Testis (tissue), 2 donors: ENCODE measurements at regions not wholly inside any gene's neighbourhood (a gene's known extent, or its start where the extent isn't known, plus 50 kb on each side); places are given as distances from the start of the nearest gene placed in this dataset.

Source experiments
- POLR2A ChIP-seq: fragments of 450-650 bp; IDR thresholded peaks from one replicate; pipeline ENCODE4 v1.6.1; 2017; ENCODE audit warnings: antibody characterized with exemption, mild to moderate bottlenecking, moderate library complexity
- TF ChIP-seq, protein P1 (sequence below), 3 experiments: fragments of 450-650 bp in 2 of 3; fragments of 200-600 bp in 1 of 3; sonication (generic) in 1 of 3; IDR thresholded peaks; one replicate each; pipeline ENCODE4 v1.5.1; 2016 to 2019; ENCODE audit warnings: antibody characterized with exemption in 3 of 3, mild to moderate bottlenecking in 2 of 3, moderate library complexity in 1 of 3

DNA sequence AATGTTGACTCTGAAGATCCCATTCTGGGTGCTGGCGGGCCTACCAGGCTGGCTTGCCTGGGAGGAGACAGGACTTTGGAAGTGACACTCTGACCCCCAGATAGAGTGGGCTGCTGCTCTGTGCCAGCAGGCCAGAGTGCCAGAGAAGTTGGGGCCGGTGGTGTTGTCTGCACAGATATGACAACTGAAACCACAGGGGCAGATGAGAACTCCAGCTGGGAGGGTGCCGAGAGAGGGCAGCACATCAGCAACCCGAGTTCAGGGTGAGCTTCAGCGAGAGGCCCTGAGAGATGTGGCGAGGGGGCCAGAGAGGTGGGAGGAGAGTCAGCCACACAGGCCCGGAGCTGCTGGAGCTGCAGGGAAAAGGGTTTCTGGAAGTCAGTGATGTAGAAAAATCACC lies 193.2 kb upstream of the MGMT start:
- TF ChIP-seq, protein P1, sequence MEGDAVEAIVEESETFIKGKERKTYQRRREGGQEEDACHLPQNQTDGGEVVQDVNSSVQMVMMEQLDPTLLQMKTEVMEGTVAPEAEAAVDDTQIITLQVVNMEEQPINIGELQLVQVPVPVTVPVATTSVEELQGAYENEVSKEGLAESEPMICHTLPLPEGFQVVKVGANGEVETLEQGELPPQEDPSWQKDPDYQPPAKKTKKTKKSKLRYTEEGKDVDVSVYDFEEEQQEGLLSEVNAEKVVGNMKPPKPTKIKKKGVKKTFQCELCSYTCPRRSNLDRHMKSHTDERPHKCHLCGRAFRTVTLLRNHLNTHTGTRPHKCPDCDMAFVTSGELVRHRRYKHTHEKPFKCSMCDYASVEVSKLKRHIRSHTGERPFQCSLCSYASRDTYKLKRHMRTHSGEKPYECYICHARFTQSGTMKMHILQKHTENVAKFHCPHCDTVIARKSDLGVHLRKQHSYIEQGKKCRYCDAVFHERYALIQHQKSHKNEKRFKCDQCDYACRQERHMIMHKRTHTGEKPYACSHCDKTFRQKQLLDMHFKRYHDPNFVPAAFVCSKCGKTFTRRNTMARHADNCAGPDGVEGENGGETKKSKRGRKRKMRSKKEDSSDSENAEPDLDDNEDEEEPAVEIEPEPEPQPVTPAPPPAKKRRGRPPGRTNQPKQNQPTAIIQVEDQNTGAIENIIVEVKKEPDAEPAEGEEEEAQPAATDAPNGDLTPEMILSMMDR (IDR thresholded peaks at IDR 0.05), result no peak
- no peak for TF ChIP-seq POLR2A
